GM23338 (cell line): ENCODE measurements at regions not wholly inside any gene's neighbourhood (a gene's known extent, or its start where the extent isn't known, plus 50 kb on each side); places are given as distances from the start of the nearest gene placed in this dataset.

Experiments used
- ATAC-seq: fragments of 200-7000 bp; cut with Tn5 transposase; 3 replicates; pipeline ENCODE4 v1.9.1; 2020
- DNase-seq: peaks from one replicate; pipeline ENCODE4 v3.0.0-alpha.2; 2015; ENCODE audit warnings: low spot score
- H2AFZ ChIP-seq: fragments of 200-600 bp; sonication (generic); 2 replicates; pipeline ENCODE4 v1.8.0; 2016; ENCODE audit warnings: antibody characterized with exemption, mild to moderate bottlenecking, moderate library complexity
- H3F3A ChIP-seq: fragments of 200-600 bp; sonication (generic); replicated peaks from 2 replicates; pipeline ENCODE4 v1.8.0; 2017; ENCODE audit warnings: antibody characterized with exemption, mixed run types, low read depth
- H3K27ac ChIP-seq: fragments of 200-600 bp; sonication (generic); 2 replicates; pipeline ENCODE4 v1.6.1; 2016; ENCODE audit warnings: low read depth
- H3K27me3 ChIP-seq: fragments of 200-600 bp; sonication (generic); 2 replicates; pipeline ENCODE4 v1.8.0; 2016; ENCODE audit warnings: mild to moderate bottlenecking, mixed run types, moderate library complexity; ENCODE audit not compliant: insufficient read depth
- H3K36me3 ChIP-seq: fragments of 200-600 bp; sonication (generic); 2 replicates; pipeline ENCODE4 v1.8.0; 2016; ENCODE audit warnings: mild to moderate bottlenecking; ENCODE audit not compliant: insufficient read depth
- H3K4me1 ChIP-seq: fragments of 200-600 bp; sonication (generic); 2 replicates; pipeline ENCODE4 v1.8.0; 2016; ENCODE audit warnings: mild to moderate bottlenecking, moderate library complexity; ENCODE audit not compliant: insufficient read depth
- H3K4me2 ChIP-seq: fragments of 200-600 bp; sonication (generic); 2 replicates; pipeline ENCODE4 v1.7.1; 2017; ENCODE audit warnings: mixed run types
- H3K4me3 ChIP-seq: fragments of 200-600 bp; sonication (generic); 2 replicates; pipeline ENCODE4 v1.6.1; 2016; ENCODE audit warnings: mixed run types
- H3K79me2 ChIP-seq: fragments of 200-600 bp; sonication (generic); replicated peaks from 2 replicates; pipeline ENCODE4 v1.8.0; 2017; ENCODE audit warnings: mild to moderate bottlenecking; ENCODE audit not compliant: insufficient read depth
- H3K9me2 ChIP-seq: fragments of 200-600 bp; sonication (generic); 2 replicates; pipeline ENCODE4 v1.8.0; 2017; ENCODE audit not compliant: insufficient read depth
- H4K20me1 ChIP-seq: fragments of 200-600 bp; sonication (generic); replicated peaks from 2 replicates; pipeline ENCODE4 v1.8.0; 2017; ENCODE audit warnings: mild to moderate bottlenecking; ENCODE audit not compliant: insufficient read depth
- H3K27ac Mint-ChIP-seq: 2 replicates; pipeline ENCODE4 v1.8.0; 2020; ENCODE audit warnings: inconsistent platforms, mild to moderate bottlenecking, moderate library complexity, mixed read lengths
- H3K27me3 Mint-ChIP-seq: 3 replicates; pipeline ENCODE4 v1.8.0; 2022; ENCODE audit warnings: low read depth, mild to moderate bottlenecking, moderate library complexity, mixed read lengths, inconsistent platforms; ENCODE audit not compliant: insufficient read depth, poor library complexity
- H3K36me3 Mint-ChIP-seq: 3 replicates; pipeline ENCODE4 v1.8.0; 2021; ENCODE audit warnings: low read depth, mild to moderate bottlenecking, inconsistent platforms, moderate library complexity, mixed read lengths
- H3K4me1 Mint-ChIP-seq: 3 replicates; pipeline ENCODE4 v1.8.0; 2020; ENCODE audit warnings: mild to moderate bottlenecking, inconsistent platforms, mixed read lengths
- H3K4me3 Mint-ChIP-seq: 3 replicates; pipeline ENCODE4 v1.8.0; 2021; ENCODE audit warnings: moderate library complexity, mild to moderate bottlenecking, inconsistent platforms, mixed read lengths
- H3K9me3 Mint-ChIP-seq: 3 replicates; pipeline ENCODE4 v1.8.0; 2020; ENCODE audit warnings: moderate library complexity, mild to moderate bottlenecking, inconsistent platforms, mixed read lengths
- CREB1 ChIP-seq: fragments of 250-450 bp; sonication (Bioruptor Pico); IDR thresholded peaks from 2 replicates; pipeline ENCODE4 v1.5.0; 2020; ENCODE audit warnings: low read depth, mild to moderate bottlenecking, moderate library complexity
- EZH2 ChIP-seq: fragments of 200-600 bp; sonication (generic); IDR thresholded peaks from one replicate; pipeline ENCODE4 v1.8.0; 2017; ENCODE audit warnings: antibody characterized with exemption, mild to moderate bottlenecking, low read depth; ENCODE audit not compliant: unreplicated experiment
- EZH2phosphoT487 ChIP-seq: fragments of 200-600 bp; sonication (generic); IDR thresholded peaks from one replicate; pipeline ENCODE4 v1.8.1; 2018; ENCODE audit warnings: antibody characterized with exemption; ENCODE audit not compliant: unreplicated experiment
- JUNB ChIP-seq: IDR thresholded peaks from one replicate; pipeline ENCODE4 v1.6.1; 2016; ENCODE audit warnings: antibody characterized with exemption; ENCODE audit not compliant: unreplicated experiment
- NANOG ChIP-seq: IDR thresholded peaks from 2 replicates; pipeline ENCODE4 v1.6.1; 2016; ENCODE audit warnings: antibody characterized with exemption, borderline replicate concordance
- POLR2AphosphoS5 ChIP-seq: IDR thresholded peaks from 2 replicates; pipeline ENCODE4 v1.6.1; 2016; ENCODE audit warnings: antibody characterized with exemption, low read depth
- STAT1 ChIP-seq: IDR thresholded peaks from one replicate; pipeline ENCODE4 v1.6.1; 2016; ENCODE audit warnings: antibody characterized with exemption; ENCODE audit not compliant: unreplicated experiment
- ZNF114 ChIP-seq: fragments of 250-450 bp; sonication (Bioruptor Pico); IDR thresholded peaks from 2 replicates; pipeline ENCODE4 v1.5.0; 2020; ENCODE audit warnings: mild to moderate bottlenecking, moderate library complexity
- ZNF331 ChIP-seq: fragments of 250-450 bp; sonication (Bioruptor Pico); IDR thresholded peaks from 2 replicates; pipeline ENCODE4 v1.5.0; 2020; ENCODE audit warnings: low read depth, mild to moderate bottlenecking, moderate library complexity
- TF ChIP-seq, protein P1 (sequence below): IDR thresholded peaks from one replicate; pipeline ENCODE4 v1.6.1; 2018; ENCODE audit warnings: antibody characterized with exemption; ENCODE audit not compliant: unreplicated experiment
- TF ChIP-seq, protein P2 (sequence below): IDR thresholded peaks from 2 replicates; pipeline ENCODE4 v1.6.1; 2016; ENCODE audit warnings: antibody characterized with exemption
- TF ChIP-seq, protein P3 (sequence below), 2 experiments: fragments of 200-600 bp in 1 of 2; sonication (generic) in 1 of 2; conservative IDR thresholded peaks; 2 replicates each; pipeline versions ENCODE4 v1.5.1 to v1.6.1; 2016 to 2017; ENCODE audit warnings: antibody characterized with exemption in 2 of 2, low read depth in 2 of 2, mild to moderate bottlenecking in 2 of 2, moderate library complexity in 1 of 2

DNA sequence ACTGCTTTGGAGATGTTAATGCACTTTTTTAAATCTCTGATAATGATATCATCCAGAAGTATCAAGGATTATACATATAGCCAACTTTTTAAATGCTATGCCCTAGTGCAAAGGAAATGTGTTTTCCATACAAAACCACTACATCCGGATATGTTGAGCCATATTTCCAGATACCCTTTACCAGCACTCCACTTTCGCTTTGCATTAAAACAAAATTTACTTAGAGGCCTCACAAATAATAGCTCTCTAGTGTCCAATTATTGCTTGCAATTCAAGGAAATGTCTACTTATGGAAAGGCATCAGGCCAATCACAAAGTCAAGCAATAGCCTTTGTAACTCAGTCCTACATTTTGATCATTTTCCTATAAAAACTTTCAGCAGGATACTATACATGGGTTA lies 1072.8 kb upstream of the INTU start (continued):
- TF ChIP-seq, protein P1, sequence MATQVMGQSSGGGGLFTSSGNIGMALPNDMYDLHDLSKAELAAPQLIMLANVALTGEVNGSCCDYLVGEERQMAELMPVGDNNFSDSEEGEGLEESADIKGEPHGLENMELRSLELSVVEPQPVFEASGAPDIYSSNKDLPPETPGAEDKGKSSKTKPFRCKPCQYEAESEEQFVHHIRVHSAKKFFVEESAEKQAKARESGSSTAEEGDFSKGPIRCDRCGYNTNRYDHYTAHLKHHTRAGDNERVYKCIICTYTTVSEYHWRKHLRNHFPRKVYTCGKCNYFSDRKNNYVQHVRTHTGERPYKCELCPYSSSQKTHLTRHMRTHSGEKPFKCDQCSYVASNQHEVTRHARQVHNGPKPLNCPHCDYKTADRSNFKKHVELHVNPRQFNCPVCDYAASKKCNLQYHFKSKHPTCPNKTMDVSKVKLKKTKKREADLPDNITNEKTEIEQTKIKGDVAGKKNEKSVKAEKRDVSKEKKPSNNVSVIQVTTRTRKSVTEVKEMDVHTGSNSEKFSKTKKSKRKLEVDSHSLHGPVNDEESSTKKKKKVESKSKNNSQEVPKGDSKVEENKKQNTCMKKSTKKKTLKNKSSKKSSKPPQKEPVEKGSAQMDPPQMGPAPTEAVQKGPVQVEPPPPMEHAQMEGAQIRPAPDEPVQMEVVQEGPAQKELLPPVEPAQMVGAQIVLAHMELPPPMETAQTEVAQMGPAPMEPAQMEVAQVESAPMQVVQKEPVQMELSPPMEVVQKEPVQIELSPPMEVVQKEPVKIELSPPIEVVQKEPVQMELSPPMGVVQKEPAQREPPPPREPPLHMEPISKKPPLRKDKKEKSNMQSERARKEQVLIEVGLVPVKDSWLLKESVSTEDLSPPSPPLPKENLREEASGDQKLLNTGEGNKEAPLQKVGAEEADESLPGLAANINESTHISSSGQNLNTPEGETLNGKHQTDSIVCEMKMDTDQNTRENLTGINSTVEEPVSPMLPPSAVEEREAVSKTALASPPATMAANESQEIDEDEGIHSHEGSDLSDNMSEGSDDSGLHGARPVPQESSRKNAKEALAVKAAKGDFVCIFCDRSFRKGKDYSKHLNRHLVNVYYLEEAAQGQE = no peak
- TF ChIP-seq, protein P2, sequence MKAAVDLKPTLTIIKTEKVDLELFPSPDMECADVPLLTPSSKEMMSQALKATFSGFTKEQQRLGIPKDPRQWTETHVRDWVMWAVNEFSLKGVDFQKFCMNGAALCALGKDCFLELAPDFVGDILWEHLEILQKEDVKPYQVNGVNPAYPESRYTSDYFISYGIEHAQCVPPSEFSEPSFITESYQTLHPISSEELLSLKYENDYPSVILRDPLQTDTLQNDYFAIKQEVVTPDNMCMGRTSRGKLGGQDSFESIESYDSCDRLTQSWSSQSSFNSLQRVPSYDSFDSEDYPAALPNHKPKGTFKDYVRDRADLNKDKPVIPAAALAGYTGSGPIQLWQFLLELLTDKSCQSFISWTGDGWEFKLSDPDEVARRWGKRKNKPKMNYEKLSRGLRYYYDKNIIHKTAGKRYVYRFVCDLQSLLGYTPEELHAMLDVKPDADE = no peak
- TF ChIP-seq EZH2 = no peak

DNA sequence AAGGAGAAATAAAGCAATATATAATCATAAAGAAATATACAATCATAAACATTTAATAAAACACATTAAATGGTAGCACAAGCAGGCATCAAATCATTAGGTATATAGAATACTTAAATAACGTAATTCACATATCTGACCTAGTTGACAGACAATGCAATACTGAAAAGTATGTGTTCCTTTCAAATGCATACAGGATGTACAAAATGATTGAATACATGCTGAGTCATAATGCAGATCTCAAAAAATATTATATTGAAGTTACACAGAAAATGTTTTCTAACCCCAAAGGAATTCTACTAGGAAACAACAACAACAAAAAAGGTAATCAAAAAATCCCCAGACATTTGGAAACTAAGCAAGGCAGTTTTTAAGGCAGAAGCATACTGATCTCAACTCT lies 1072.0 kb upstream of the INTU start:
- ATAC-seq (no peak), DNase-seq (no peak)
- no peaks in the 10 kb centered on the region for H3K79me2 ChIP-seq
- no peak overlapping the region for H2AFZ ChIP-seq
- Mint-ChIP-seq H3K36me3 (no peaks in the 10 kb centered on the region; the same call in 2 of the 3 replicates), H3K4me3 (no peak overlapping the region), H3K27me3 (no peaks in the 10 kb centered on the region), H3K9me3 (no peaks in the 10 kb centered on the region; the same call in 2 of the 3 replicates), H3K4me1 (no peaks in the 10 kb centered on the region), H3K27ac (peak overlapping the region; percentile 90; the same call in 1 of the 2 replicates)
- no peaks in the 10 kb centered on the region for H3K36me3 ChIP-seq
- no peaks in the 10 kb centered on the region for H3F3A ChIP-seq
- no peak overlapping the region for H3K27ac ChIP-seq
- no peak overlapping the region for H3K4me3 ChIP-seq
- no peaks in the 10 kb centered on the region for H3K27me3 ChIP-seq
- no peaks in the 10 kb centered on the region for H3K4me1 ChIP-seq
- no peak overlapping the region for H3K4me2 ChIP-seq
- no peaks in the 10 kb centered on the region for H4K20me1 ChIP-seq
- no peaks in the 10 kb centered on the region for H3K9me2 ChIP-seq
- TF ChIP-seq ZNF331 (CRISPR knock-in tag) (no peak), EZH2 (no peak), ZNF114 (CRISPR knock-in tag) (no peak), NANOG (no peak), STAT1 (no peak), JUNB (no peak), CREB1 (no peak), POLR2AphosphoS5 (no peak), EZH2phosphoT487 (no peak)
- TF ChIP-seq, protein P1 = no peak
- TF ChIP-seq, protein P3, sequence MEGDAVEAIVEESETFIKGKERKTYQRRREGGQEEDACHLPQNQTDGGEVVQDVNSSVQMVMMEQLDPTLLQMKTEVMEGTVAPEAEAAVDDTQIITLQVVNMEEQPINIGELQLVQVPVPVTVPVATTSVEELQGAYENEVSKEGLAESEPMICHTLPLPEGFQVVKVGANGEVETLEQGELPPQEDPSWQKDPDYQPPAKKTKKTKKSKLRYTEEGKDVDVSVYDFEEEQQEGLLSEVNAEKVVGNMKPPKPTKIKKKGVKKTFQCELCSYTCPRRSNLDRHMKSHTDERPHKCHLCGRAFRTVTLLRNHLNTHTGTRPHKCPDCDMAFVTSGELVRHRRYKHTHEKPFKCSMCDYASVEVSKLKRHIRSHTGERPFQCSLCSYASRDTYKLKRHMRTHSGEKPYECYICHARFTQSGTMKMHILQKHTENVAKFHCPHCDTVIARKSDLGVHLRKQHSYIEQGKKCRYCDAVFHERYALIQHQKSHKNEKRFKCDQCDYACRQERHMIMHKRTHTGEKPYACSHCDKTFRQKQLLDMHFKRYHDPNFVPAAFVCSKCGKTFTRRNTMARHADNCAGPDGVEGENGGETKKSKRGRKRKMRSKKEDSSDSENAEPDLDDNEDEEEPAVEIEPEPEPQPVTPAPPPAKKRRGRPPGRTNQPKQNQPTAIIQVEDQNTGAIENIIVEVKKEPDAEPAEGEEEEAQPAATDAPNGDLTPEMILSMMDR (conservative IDR thresholded peaks at IDR 0.05; ENCODE audit: low read depth in 2 of 2) = no peak
- TF ChIP-seq, protein P2 = no peak
